Right atrium auricular region (tissue), 2 donors: ENCODE measurements at regions not wholly inside any gene's neighbourhood (a gene's known extent, or its start where the extent isn't known, plus 50 kb on each side); places are given as distances from the start of the nearest gene placed in this dataset.
A peak's percentile ranks its signal among the peaks of the same experiment; 100 is the strongest.

Experiments used
- DNase-seq: peaks from one replicate; pipeline ENCODE4 v3.0.0-alpha.2; 2019; ENCODE audit warnings: low spot score
- H3K27ac ChIP-seq, 2 donors: fragments of 200-600 bp; sonication (generic); 1 replicate in 1 of 2; 2 replicates in 1 of 2; pipeline ENCODE4 v1.5.1; 2016 to 2019
- H3K27me3 ChIP-seq, 2 donors: fragments of 200-600 bp; sonication (generic); one replicate each; pipeline versions ENCODE4 v1.5.1 to v1.6.0; 2017 to 2019
- H3K36me3 ChIP-seq: fragments of 200-600 bp; sonication (generic); one replicate; pipeline ENCODE4 v1.5.1; 2016
- H3K4me1 ChIP-seq, 2 donors: fragments of 200-600 bp; sonication (generic); one replicate each; pipeline versions ENCODE4 v1.5.1 to v1.6.0; 2017 to 2019
- H3K4me3 ChIP-seq, 2 donors: fragments of 200-600 bp; sonication (generic); 1 replicate in 1 of 2; 2 replicates in 1 of 2; pipeline ENCODE4 v1.5.1; 2017 to 2019; ENCODE audit warnings: mild to moderate bottlenecking in 1 of 2, moderate library complexity in 1 of 2
- H3K9me3 ChIP-seq, 2 donors: fragments of 200-600 bp; sonication (generic); one replicate each; pipeline ENCODE4 v1.5.1; 2019
- CTCF ChIP-seq, 2 donors: fragments of 200-600 bp; sonication (generic); IDR thresholded peaks; one replicate each; pipeline ENCODE4 v1.5.1; 2019; ENCODE audit warnings: antibody characterized with exemption in 2 of 2

- no peaks in the 10 kb centered on the region for H3K36me3 ChIP-seq
- DNase-seq = peak; percentile 50
- no peaks in the 10 kb centered on the region for H3K27me3 ChIP-seq
- H3K9me3 ChIP-seq = no peaks in the 10 kb centered on the region
- H3K4me1 ChIP-seq = no peaks in the 10 kb centered on the region
- no peak overlapping the region for H3K4me3 ChIP-seq
- H3K27ac ChIP-seq = no peak overlapping the region
- no peak for TF ChIP-seq CTCF (IDR thresholded peaks at IDR 0.05)
These were observed 503.8 kb downstream of the TCERG1L start for GRCh38 chr10:130807721-130808120.

GRCh38 chr10:130808243-130808642 lies 503.3 kb downstream of the TCERG1L start:
- no peaks in the 10 kb centered on the region for H3K4me1 ChIP-seq
- no peak for DNase-seq
- no peaks in the 10 kb centered on the region for H3K27me3 ChIP-seq
- no peak overlapping the region for H3K4me3 ChIP-seq
- H3K36me3 ChIP-seq = no peaks in the 10 kb centered on the region
- no peak for TF ChIP-seq CTCF (IDR thresholded peaks at IDR 0.05)
- no peak overlapping the region for H3K27ac ChIP-seq
- no peaks in the 10 kb centered on the region for H3K9me3 ChIP-seq

GRCh38 chr10:130808686-130809085 lies 502.8 kb downstream of the TCERG1L start:
- Histone ChIP-seq H3K4me1 (no peaks in the 10 kb centered on the region), H3K36me3 (no peaks in the 10 kb centered on the region), H3K27ac (no peak overlapping the region), H3K27me3 (no peaks in the 10 kb centered on the region), H3K4me3 (no peak overlapping the region), H3K9me3 (no peaks in the 10 kb centered on the region)
- TF ChIP-seq CTCF (IDR thresholded peaks at IDR 0.05) = no peak
- no peak for DNase-seq

- Histone ChIP-seq H3K27ac (no peak overlapping the region), H3K4me3 (no peak overlapping the region), H3K9me3 (no peaks in the 10 kb centered on the region), H3K36me3 (no peaks in the 10 kb centered on the region), H3K27me3 (no peaks in the 10 kb centered on the region), H3K4me1 (no peaks in the 10 kb centered on the region)
- peak; percentile 34 for DNase-seq
- TF ChIP-seq CTCF (IDR thresholded peaks at IDR 0.05) = no peak
These were observed 502.3 kb downstream of the TCERG1L start for GRCh38 chr10:130809181-130809580.

GRCh38 chr10:130809761-130810515 lies 501.6 kb downstream of the TCERG1L start:
- H3K4me1 ChIP-seq = no peaks in the 10 kb centered on the region
- no peak overlapping the region for H3K4me3 ChIP-seq
- TF ChIP-seq CTCF (IDR thresholded peaks at IDR 0.05) = no peak
- H3K27ac ChIP-seq = no peak overlapping the region
- peak; percentile 44 for DNase-seq
- no peaks in the 10 kb centered on the region for H3K9me3 ChIP-seq
- H3K36me3 ChIP-seq = no peaks in the 10 kb centered on the region
- no peaks in the 10 kb centered on the region for H3K27me3 ChIP-seq

GRCh38 chr10:130810856-130811255 lies 500.7 kb downstream of the TCERG1L start:
- Histone ChIP-seq H3K4me1 (no peaks in the 10 kb centered on the region), H3K4me3 (no peak overlapping the region), H3K9me3 (no peaks in the 10 kb centered on the region), H3K36me3 (no peaks in the 10 kb centered on the region), H3K27me3 (no peaks in the 10 kb centered on the region), H3K27ac (no peak overlapping the region)
- no peak for TF ChIP-seq CTCF (IDR thresholded peaks at IDR 0.05)
- no peak for DNase-seq
